IMR-90 (cell line): ENCODE measurements at regions not wholly inside any gene's neighbourhood (a gene's known extent, or its start where the extent isn't known, plus 50 kb on each side); places are given as distances from the start of the nearest gene placed in this dataset.

Experiments used
- MAFK ChIP-seq: IDR thresholded peaks from 2 replicates; pipeline ENCODE4 v1.6.1; 2012; ENCODE audit warnings: low read depth, low read length, improper control_type of control experiment
- NFE2L2 ChIP-seq: fragments of 150-350 bp; IDR thresholded peaks from 2 replicates; pipeline ENCODE4 v1.6.1; 2016; ENCODE audit warnings: low read depth, mild to moderate bottlenecking, low read length
- POLR2A ChIP-seq: IDR thresholded peaks from 2 replicates; pipeline ENCODE4 v1.6.1; 2012; ENCODE audit warnings: mild to moderate bottlenecking, low read depth, low read length
- RCOR1 ChIP-seq: IDR thresholded peaks from 2 replicates; pipeline ENCODE4 v1.6.1; 2012; ENCODE audit warnings: mild to moderate bottlenecking, low read length, improper control_type of control experiment; ENCODE audit not compliant: insufficient replicate concordance
- RFX5 ChIP-seq: IDR thresholded peaks from 2 replicates; pipeline ENCODE4 v1.8.0; 2012; ENCODE audit warnings: low read depth, mild to moderate bottlenecking, low read length, moderate library complexity
- SMC3 ChIP-seq: fragments of 150-350 bp; IDR thresholded peaks from 2 replicates; pipeline ENCODE4 v1.6.1; 2016; ENCODE audit warnings: low read depth, mild to moderate bottlenecking, antibody characterized with exemption, low read length, moderate library complexity
- TF ChIP-seq, protein P1 (sequence below): conservative IDR thresholded peaks from 2 replicates; pipeline ENCODE4 v1.5.1; 2012; ENCODE audit warnings: mild to moderate bottlenecking, low read depth, low read length, improper control_type of control experiment
- TF ChIP-seq, protein P2 (sequence below): fragments of 150-350 bp; IDR thresholded peaks from 2 replicates; pipeline ENCODE4 v1.6.1; 2016; ENCODE audit warnings: low read depth, mild to moderate bottlenecking, low read length, moderate library complexity, borderline replicate concordance

DNA sequence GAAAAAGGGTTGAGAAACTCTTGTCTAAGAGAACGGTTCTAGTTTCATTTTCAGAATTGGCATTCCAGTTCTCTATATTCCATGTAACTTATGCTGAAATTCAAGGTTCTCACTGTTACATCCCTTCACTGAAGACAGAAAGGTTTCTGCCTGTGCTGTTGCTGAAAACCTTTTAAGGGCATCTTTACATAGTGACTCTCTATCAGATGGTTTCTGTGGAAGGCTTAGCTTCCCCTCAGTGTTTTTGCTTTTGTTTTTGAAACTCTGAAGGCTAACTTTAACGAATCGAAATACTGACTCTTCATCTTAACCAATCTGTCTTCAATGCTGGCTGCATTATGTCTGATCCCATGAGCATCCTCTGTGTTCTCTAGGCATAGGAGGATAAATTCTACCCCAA lies 1286.2 kb upstream of the EYS start:
- TF ChIP-seq RCOR1 = no peak
- TF ChIP-seq, protein P1, sequence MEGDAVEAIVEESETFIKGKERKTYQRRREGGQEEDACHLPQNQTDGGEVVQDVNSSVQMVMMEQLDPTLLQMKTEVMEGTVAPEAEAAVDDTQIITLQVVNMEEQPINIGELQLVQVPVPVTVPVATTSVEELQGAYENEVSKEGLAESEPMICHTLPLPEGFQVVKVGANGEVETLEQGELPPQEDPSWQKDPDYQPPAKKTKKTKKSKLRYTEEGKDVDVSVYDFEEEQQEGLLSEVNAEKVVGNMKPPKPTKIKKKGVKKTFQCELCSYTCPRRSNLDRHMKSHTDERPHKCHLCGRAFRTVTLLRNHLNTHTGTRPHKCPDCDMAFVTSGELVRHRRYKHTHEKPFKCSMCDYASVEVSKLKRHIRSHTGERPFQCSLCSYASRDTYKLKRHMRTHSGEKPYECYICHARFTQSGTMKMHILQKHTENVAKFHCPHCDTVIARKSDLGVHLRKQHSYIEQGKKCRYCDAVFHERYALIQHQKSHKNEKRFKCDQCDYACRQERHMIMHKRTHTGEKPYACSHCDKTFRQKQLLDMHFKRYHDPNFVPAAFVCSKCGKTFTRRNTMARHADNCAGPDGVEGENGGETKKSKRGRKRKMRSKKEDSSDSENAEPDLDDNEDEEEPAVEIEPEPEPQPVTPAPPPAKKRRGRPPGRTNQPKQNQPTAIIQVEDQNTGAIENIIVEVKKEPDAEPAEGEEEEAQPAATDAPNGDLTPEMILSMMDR = no peak
- no peak for TF ChIP-seq POLR2A
- no peak for TF ChIP-seq RFX5
- TF ChIP-seq SMC3 = no peak
- TF ChIP-seq, protein P2, sequence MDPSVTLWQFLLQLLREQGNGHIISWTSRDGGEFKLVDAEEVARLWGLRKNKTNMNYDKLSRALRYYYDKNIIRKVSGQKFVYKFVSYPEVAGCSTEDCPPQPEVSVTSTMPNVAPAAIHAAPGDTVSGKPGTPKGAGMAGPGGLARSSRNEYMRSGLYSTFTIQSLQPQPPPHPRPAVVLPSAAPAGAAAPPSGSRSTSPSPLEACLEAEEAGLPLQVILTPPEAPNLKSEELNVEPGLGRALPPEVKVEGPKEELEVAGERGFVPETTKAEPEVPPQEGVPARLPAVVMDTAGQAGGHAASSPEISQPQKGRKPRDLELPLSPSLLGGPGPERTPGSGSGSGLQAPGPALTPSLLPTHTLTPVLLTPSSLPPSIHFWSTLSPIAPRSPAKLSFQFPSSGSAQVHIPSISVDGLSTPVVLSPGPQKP = no peak
- TF ChIP-seq MAFK = no peak
- TF ChIP-seq NFE2L2 = no peak
